ENCODE measurements at regions not wholly inside any gene's neighbourhood (a gene's known extent, or its start where the extent isn't known, plus 50 kb on each side); places are given as distances from the start of the nearest gene placed in this dataset.

DNA sequence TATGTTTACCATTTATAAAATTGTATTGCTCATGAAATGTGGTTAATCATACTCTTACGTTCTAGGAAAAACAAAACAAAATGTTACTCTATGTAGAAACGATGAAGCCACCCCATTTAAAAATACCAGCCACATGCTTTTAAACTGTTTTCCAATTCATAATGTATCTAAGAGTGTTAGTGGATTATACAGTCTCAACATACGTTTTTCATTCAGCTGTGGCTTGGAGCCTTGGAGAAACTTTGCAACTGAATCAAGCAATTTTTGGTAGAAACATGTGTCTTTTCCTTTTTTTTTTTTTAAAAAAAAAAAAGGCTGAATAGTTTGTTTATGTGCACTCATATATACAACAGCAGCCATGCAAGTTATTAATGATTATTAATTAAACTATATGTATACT lies 378.0 kb upstream of the SEMA3D start:
- no peak for DNase-seq

DNA sequence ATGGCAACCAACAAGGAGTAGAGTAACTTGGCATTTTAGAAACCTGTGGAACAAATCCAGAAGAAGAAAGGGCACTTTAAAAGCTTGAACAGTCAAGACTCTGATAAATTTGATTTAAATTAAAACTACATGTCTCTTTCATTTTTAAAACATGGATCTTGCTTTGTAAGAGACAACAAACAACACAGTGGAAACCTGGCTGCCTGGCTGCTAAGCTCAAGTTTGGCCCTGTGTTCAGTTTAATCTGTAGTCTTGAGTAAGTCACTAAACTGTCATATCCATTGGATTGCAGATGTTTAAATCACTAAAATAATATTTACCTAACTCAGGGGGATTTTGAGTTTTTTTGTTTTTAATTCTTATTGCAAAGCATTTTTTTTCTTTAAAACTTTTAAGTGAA lies 374.9 kb upstream of the SEMA3D start:
- no peak for DNase-seq

DNA sequence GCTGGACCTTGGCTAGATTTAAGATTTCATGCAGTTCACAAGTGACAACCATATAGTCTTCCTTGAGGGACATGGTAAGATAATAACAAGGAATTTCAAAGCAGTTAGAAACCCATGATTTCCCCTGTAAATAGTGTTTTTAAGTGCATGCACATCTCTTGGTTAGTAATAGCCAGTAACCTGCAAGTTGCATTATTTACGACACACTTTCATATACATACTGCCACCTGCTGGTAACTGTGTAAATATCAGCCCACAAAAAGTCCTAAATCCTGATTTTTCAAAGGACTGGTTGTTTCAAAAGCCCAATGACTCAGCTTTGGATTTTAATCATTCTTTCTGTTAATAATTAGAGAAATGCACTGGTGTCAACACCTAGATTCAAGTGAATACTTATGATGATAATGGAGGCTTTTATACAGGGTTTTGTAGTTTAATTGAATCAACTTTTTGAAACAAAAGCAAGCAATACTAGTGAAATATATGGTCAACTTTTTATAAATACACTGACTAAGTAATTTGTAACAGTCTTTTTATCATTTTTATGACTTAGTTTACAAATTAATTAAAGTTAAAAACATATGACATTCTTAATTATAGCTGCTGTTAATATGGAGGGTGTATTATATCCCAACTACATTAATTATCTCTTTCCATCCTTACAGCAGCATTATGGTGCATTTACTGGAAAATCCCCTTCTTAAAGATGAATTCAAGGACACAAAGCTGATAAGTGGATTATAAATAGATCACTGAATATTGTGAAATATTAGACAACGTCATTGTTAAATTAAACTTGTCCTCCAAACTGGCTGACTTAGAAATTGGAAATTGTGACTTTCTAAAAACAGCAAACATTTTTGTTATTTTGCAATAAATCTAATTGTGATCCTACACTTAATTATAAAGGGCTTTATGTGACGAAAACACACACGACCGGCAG lies 367.7 kb upstream of the SEMA3D start:
- peak; percentile 62 to 88 (median 76) for DNase-seq

DNA sequence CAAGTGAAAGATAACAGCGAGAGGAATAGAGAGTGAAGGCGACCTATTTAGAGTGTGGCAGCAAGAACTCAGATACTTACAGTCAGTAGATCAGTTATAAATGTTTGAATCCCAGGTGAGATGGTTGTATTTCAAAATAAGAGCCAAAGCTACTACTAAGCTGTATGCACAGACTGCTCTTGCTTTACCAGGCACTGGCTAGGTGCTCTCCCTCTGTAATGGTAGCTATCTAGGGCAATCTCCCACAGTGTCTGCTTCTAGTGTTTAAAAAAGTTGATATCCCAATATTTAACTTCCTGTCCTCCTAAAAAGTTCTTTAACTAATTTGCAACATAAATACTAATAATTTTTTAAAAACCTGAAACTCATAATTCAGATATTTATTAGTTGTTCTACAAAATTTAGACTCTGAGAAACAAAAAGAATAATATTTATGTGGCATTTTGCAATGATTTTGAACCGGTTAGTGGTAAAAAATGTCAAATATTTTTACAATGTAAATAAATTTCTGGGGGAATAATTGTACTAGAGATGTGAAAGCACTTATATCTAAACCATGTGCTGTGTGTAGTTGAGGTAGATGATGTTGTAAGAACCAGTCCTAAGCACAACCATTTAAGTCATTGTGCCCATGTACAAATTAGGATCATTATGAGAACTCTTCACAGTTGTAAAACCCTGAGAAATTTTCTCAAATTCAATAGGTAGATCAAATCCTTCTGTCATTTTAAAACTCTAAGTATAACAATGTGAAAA lies 349.3 kb upstream of the SEMA3D start:
- DNase-seq = no peak

DNA sequence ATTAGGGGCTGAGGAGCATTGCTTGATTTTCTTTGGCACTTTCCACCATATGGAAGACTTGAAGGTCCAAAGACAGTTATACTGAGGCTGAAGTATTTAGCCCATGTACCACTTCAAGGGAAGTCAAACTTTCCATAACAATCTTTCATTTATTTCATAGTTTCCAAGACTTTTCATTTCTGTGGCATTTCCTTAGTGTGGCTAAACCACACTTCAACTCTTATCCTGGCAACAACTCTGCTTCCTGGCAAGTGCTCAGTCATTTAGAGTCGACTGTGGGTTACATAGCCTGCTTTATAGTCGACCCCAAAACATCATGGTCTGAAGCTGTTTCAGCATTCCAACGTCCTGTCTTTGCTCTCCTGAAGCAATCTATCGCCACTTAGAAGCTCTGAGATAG lies 343.0 kb upstream of the SEMA3D start:
- DNase-seq = no peak

DNA sequence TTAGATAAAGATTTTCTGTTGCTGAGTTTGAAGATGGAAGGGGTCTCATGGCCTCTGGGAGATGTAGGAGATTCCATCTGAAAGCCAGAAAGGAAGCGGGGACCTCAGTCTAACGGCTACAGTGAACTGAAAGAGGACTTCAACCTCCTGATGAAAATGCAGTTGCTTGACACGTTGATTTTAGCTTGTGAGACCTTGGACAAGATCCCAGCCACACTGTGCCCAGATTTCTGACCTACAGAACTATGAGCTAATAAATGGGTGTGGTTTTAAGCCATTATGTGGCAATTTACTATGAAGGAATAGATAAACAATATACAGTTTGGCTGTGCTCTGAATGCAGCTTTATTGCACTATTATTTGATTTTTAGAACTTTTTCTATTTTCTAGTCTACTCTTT lies 342.3 kb upstream of the SEMA3D start:
- no peak for DNase-seq

DNA sequence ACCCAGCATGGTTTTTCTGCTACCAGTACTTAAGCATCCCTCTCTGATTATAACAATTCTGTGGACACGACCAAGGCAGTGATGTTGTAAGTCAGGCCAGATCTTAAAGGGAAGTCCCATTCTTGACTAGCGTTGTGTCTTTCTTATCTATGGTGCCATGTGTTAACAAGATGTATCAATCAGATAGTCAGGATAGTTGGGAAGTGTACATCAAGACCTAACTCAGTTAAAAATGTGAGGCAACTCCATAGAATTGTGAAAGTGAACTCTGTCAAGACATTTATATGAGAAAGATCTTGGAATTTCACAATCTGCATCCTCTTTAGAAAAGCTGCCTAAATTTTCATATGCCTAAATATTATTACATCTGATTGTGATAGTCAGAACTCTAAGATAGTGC lies 341.7 kb upstream of the SEMA3D start:
- DNase-seq = no peak

DNA sequence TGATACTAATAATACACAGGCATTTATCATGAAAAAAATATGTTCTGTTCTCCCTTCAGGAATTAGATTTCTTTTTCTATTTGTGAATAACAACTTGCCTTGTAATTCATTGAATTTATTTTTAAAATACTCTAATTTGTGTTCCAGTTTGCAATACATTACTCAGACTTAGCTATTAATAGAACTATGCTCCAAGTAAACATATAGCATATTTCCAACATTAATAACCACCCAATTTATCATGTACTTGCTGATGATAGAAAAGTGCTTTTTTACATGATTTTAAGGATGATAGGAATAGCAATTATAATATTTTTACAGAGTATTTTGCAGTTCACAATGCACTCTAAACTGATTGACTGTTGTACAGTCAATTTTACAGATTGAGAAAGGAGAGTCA lies 338.8 kb upstream of the SEMA3D start:
- DNase-seq = no peak

DNA sequence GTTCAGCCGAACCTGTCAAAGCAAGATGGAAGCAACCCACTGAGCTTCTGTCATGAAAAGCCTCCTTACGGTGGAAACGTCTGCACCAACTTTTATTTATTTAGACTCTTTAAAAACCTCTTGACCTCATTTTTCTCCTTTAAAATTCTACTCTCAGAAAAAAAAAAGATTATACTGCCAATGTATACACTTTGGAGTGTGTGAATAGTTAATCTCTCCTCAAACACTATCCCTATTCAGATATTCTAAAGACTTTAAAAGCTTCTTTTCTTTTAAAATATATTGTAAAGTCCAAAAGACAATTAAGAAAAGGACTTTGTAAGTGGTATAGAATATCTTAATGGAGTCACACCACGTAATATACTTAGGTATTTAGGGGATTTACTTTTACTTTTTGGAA lies 335.2 kb upstream of the SEMA3D start:
- peak in 2 of 3 experiments; percentile 35 to 76 for DNase-seq

DNA sequence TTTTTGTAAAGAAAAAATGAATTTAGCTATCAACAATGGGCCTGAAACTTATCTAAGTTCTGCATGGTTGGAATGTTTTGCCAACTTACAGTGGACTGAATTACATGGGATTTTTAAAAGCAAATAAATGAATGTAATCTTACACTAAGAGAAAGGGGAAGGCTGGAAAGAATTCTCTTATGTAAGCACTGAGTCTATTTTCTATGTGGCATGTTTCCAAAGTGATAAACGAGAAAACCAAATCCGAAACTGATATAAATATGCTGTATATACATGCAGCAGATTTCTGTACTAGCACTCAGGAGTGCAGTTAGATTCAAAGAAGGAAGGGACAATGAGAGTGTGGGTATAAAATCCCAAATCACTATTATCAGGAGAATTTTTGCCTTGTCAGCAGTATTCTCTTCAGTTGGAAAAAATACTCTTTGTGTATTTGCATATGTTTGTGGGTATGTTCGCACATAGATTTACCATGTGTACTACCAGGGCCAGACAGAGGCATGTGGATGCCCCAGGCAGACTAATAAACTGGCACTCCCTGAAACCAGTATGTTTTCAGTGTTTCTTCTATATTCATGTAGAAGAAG lies 334.3 kb upstream of the SEMA3D start:
- DNase-seq = no peak

DNA sequence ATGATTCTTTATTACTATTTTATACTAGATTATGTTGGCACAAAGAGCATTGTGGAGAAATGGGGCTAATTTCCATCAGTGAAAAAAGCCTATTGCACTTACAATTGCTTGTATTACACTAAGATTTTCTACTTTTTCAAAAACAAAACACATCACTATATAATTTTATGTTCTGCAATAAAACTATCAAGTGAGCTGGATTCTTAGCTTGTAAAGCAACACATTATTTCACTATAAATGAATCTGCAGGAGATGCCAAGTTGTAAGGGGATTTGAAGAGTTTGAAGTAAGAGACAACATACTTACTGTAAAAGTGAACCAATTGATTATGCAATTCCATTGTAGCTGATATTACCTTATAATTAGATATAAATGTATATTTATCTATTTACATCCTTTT lies 333.3 kb upstream of the SEMA3D start:
- DNase-seq = no peak

DNA sequence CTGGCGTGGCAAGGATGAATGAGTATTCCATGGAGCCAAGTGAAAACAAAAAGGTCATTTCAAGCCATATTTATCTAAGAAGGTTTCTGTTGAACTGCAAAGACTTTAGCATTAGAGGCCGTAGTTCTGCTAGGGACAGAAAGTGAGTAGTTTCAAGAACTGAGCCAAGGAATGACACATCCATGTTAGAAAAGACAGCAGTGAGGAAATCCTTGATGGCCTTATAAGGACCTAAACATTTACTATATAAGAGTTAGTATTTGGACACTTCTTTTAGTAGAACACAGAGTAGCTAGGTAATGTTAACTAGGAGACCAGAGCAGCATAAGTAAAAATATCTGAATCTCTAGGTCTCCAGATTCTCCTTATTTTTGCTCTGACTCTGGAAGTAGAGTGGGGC lies 329.8 kb upstream of the SEMA3D start:
- DNase-seq = no peak

DNA sequence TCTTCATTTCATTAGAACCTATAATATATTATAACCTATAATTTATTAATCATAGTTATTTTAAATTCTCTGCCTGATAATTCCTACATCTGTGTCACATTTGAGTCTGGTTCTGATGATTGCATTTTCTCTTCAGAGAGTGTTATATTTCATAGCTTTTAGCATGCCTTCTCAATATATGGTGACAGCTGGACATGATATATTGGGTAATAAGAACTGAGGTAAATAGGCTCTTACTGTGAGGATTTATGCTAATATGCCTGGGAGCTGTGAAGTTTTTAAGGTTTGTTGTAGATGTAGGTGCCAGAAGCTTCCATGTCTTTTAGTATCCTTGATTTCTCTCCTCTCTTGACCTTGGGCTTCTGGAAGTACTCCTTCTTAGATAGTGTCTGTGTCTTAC lies 325.9 kb upstream of the SEMA3D start:
- DNase-seq = peak in 2 of 3 experiments; percentile 20 to 90

DNA sequence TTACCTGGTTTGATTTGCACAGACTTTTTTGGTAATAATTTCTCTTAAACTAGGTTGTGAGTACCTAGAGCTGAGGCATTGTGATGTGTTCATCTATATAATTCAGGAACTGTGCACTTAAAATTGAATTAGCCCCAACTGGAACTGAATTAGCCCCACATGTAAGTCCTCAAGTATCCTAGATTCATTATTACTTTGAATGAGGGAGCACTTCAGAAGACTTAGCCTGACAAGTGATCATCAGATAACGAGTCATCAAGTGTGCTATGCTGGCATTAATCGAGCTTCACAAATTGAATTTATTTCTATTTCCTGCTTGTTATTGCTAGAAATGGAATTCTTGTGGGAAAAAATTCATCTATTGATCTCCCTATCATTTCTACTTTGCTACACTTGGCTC lies 323.4 kb upstream of the SEMA3D start:
- peak in 1 of 3 experiments; percentile 48 for DNase-seq

DNA sequence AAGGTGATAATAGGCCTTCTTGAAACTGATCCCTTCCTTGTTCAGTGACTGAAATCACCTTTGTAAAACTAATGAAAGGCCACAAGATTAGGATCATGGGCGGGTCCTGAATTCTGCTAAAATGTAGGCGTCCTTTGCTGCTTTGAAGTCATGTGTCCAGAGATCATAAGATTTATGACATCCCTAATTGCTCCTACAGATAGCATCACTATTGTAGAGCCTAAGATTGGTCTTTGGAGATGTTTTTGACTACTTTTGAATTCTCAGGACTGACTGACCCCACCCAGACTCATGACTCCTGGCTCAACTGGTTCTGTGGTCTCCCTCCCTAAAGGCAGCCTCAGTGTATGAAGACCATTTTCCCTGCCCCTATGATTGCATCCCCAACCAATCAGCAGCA lies 322.6 kb upstream of the SEMA3D start:
- no peak for DNase-seq

DNA sequence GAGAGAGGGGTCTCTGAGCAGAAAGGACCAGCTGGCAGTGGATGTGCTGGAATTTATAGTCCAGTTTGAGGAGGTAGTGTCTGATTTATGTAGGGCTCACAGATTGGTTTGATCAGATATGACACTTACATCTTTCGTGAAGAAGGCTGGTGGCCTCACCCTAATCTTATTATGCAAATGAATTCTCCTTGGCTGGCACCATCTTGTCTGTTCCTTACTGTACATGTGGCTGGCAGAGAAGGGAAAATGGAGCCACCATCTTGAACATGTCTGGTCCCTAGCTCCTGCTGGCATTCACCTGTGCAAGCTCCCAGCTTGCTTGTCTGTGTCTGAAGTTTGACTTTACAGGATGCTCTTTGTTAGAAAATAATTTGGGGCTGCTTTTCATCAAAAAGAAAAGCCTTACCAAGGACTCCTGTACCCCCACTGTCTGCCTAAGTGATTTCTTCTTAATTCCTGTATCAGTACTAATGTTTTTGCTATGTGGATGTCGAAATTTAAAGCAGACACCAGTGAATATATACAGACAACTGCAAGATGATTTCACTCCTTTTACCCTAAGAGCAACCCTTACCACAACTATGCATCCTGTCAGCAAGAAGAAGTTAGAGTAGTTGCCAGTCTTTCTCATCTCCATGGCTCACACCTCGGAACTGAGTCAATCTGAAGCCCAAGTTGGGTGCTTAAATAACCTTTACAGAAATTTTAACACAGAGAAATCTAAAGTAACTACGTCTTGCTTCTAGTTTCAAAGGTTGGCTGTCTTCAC lies 322.0 kb upstream of the SEMA3D start:
- DNase-seq = no peak

DNA sequence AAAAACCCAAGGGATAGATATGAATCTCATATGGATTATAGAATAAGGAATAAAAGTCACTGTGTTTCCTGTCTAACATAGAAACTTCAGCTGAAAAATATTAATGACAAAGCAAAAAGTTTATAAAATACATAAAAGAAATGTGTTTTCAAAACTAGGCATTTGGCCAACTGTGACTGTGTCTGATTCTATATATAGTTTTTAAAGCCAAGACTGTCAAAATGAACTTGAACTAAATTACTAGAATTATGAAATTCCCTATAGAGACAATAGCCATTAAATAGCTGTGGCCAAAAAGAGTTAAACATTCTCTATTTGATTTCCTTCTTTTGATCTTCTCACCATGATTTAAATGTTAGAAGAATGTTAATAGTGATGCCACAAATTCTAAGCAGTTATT lies 311.2 kb upstream of the SEMA3D start:
- DNase-seq = no peak

DNA sequence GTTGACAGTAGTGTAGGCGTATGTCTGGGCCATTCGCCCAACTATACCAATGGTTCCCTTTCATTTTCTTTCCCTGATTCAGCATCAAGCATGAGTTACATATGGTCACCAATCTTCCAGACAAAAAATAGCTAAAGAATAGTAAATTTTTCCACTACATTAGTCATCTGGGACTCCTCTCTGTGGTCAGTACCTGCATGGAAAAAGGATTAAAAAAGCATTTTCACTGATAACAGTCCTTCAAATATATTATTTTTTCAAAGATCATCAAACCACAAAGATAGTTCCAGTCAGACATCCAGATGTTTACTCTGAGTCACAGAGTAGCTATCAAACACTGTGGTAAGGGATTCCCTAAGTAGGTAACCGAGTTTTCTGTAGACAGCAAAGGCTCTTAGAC lies 302.6 kb upstream of the SEMA3D start:
- DNase-seq = no peak

DNA sequence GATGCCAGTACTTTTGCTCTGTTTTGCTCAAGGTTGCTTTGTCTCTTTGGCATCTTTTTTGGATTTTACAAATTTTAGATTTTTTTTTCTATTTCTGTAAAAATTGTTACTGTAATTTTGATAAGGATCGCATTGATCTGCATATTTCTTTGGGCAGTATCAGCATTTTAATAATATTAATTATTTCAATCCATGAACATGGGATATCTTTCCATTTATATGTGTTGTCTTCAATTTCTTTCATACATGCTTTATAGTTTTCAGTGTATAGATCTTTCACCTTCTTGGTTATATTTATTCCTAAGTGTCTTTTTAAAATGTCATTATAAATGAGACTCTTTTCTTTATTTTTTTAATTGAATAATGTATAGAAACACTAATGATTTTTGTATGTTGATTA lies 301.6 kb upstream of the SEMA3D start:
- no peak for DNase-seq

DNA sequence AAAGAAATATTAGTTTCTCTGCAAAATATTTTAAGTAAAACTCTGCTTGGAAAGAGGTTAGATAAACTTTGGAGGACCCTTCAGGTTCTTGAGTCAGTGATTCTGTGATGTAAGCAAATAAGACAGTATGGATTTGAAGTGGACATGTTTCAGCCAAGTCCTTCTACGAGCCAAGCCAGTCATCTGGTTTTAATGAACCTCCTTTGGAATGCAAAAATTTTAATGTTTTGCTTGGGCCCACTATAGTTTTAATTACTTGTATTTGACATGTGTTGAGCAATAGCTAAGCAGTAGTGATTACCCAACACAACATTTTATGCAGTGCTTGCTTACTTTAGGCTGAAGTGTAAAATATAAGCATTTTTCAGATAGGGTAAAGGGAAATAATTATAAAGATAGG lies 296.3 kb upstream of the SEMA3D start:
- DNase-seq = no peak

DNA sequence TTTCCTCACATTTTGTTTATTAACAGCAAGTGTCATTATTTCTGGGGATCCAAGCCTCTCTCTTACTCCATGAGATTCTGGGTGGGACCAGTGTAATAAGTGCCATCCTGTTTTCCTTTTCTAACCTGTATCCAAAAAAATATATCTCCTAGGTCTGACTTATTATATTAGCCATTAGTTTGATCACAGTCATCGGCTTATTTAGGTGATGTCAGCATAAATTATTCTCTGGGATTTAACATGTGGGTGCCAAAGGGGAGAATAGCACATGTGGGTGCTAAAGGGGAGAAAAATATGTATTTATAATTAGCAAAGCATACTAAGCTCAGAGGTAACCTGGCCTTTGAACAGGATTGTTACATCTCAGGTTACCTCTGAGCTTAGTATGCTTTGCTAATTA lies 293.8 kb upstream of the SEMA3D start:
- no peak for DNase-seq

DNA sequence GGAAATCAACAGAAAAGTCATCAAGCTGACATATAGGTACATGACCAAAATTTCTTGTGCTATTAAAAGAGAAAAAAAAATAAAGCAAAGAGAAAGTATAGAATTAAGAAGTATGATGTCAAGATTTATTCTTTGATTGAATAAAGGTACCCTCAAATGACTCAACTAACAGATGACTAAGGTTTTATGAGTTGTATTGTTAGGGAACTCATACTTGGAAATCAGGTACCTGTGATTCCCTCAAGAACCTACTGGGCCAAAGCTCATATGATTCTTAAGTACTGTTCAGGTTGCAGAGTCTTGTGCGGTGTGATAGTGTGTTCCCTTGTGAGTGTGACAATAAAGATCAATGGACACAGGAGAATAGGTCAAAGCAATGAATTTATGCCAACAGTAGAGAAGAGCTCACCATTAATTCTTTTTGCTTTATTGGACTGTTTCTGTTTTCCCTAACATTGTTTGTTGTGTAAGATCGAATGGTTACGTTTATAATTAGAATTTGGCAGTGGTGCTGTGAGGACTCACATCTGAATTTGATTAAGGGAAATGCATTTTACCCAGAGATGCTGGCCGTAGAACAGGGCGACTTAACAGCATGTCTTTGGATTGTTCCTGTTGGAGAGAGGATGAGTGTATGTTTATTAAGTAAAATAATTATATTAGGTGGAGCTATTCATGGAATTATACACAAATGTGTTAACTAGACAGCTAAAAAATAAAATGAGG lies 293.2 kb upstream of the SEMA3D start:
- DNase-seq = no peak
